HG03469 (cell line): ENCODE measurements at regions not wholly inside any gene's neighbourhood (a gene's known extent, or its start where the extent isn't known, plus 50 kb on each side); places are given as distances from the start of the nearest gene placed in this dataset.
"Not testable (repeated sequence)": the region's sequence is repeated elsewhere in the genome, so short reads cannot be mapped to it uniquely, and the experiment has no call there.

Source experiments
- ATAC-seq: cut with Tn5 transposase; IDR thresholded peaks from one replicate; pipeline ENCODE4 v1.9.1; 2021; ENCODE audit warnings: mild to moderate bottlenecking, moderate library complexity, moderate number of reproducible peaks; ENCODE audit not compliant: unreplicated experiment

DNA sequence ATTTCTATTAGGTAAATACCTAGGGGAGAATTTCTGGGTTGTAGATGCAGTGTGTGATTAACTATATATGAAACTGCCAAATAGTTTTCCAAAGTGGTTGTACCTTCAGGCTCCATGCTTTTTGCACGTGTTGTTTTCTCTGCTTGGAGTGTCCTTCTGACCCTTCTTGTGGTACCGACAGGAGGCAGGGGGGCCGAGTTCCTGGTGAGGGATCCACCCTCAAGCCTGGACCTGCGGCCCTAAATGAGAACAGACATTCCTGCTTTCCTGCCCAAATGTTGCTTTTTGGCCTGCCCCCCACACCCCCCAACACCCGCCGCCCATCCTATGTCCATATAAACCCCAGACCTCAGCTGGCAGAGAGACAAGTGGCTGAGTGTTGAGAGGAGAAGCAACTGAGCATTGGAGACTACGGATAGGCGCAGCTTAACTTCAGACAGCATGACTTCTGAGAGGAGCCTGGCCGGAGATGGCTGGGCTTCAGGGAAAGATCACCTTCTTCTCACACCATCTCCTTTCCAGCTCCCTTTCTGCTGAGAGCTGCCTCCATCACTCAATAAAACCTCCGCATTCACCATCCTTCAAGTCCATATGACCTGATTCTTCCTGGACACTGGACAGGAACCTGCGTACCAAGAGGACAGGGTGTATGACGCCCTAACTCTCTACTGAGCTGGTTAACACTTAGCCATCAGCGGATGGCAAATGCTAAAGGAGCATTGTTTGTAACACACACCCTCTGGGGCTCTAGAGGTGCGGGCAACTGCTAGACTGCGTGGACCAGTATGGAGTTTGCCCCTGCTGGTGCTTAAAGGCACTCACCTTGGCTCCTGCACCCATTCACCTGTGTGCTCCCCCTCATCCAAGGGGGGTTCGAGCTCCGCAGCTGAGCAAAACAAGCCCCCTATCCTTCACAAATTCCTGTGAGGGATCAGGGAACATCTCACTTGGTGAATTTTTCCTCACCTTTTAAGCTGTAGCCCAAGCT is 194.7 kb upstream of the FBXO33 start:
- ATAC-seq: no peak

DNA sequence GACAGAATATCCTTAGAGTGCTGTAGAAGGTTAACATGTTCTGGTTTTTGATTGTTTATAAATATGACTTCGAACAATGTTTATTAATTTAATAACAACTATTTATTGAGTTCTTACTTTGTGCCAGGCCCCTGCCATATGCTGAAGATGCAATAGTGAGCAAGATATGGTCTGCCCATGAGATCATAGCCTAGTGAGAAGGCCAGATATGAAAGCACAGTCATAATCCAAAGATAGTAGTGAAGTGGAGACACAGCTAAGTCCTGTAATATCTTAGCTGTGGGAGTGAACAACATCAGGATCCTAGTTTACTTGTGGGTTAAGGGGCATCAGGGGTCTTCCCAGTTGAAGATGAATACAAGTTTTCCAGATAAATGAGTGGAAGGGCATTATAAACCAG is 189.4 kb upstream of the FBXO33 start:
- no peak for ATAC-seq

DNA sequence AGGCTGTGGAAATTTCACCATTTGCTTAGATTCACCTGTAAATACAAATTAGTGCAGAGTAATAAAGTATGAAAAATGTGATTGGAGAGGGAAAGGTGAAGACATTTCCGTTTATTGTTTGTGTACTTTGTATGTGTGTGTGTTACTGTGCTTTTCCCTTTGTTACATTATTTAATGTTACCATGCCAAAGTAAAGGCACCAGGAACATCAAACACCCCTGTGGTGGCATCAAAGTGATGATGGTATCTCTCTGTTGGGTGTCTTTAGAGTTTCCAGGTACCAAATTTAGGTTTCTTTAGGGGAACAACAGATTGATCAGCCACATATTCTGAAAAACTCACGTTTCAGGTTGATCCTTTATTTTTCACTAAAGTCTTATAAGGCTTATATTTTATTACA is 189.0 kb upstream of the FBXO33 start:
- no peak for ATAC-seq

DNA sequence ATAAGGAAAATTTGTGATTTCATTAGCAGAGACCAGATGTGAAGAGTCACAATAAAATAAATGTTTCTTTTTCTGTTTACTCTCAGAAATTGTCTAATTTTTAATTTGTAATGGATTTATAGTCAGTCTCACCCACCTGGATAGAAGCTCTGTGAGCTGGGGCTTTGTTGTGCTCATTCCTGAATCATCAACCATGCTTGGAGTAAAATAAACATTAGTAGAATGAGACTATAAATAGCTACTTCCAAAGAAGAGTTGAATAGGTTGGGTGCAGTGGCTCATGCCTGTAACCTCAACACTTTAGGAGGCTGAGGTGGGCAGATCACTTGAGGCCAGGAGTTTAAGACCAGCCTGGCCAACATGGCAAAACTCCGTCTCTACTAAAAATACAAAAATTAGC is 185.3 kb upstream of the FBXO33 start:
- ATAC-seq: no peak

DNA sequence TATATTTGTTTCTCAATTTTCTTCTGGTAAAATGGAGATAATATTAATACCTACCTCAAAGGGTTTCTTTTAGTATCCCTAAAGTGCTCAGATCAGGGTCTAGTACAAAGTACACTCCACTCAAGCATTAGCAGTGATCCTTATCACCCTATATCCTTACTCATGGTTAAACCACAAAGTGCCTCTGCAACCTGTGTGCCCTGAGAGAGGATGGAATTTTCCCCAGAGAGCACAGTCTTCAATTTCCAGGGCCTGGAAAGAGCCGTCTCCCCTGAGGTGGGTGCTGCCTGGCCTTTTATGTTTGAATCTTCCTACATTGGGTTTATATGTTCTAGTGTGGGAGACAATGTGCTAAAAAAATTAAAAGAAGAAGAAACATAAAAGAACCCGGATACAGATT is 183.1 kb upstream of the FBXO33 start:
- no peak for ATAC-seq

DNA sequence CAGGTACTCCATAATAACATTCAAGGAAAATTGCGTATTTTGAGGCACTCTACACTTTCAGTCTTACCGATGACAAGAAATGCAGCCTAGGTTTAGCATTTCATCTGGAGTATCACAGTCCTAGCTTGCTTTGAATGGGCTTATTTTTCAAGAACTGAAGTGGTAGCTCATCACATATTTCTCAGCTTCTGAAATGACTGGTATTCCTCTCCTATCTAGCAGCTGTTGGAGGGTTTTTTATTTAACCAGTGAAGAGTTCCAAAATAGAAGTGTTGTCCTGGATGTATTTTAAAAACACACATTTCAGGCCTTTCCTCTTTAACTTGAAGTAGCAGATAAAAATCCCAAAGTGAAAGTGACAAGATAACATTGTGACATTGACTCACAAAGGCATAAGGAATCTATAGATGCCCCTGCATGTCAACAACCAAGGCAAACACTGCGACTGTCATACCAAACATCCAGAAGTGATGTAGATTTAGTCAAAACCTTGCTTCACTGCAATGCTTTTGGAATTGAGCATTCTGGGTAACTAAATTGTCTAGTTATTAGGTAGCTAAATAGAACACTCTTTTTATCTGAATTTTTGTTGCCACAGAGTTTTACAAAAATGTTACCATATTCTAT is 182.2 kb upstream of the FBXO33 start:
- ATAC-seq: no peak

DNA sequence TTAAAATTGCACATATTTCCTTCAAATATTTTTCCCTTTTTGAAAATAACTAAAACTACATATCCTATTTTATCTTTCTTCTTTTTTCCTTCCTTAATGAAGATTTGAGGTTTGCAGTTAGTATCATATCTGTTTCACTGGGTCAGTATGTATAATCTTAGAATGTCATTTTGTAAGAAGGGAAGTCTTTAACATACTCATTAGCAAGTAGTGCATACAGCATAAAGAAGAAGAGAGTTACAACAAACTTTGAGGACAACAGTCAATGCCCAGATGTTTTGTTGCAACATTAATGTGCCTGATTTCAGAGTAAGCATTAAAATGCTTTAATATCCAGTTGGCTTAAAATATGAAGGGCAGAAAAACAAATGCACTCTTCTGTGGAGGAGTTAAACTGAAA is 176.9 kb upstream of the FBXO33 start:
- no peak for ATAC-seq

DNA sequence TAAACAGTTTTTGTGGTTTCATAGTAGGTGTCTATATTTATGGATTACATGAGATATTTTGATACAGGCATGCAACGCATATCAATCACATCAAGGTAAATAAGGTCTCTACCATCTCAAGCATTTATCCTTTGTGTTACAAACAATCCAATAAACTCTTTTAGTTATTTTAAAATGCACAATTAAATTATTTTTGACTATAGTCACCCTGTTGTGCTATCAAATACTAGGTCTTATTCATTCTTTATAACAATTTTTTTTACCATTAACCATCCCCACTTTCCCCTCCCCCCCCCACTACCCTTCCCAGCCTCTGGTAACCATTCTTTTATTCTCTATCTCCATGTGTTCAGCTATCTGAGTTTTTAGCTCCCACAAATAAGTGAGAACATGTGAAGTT is 175.7 kb upstream of the FBXO33 start:
- ATAC-seq: no peak

DNA sequence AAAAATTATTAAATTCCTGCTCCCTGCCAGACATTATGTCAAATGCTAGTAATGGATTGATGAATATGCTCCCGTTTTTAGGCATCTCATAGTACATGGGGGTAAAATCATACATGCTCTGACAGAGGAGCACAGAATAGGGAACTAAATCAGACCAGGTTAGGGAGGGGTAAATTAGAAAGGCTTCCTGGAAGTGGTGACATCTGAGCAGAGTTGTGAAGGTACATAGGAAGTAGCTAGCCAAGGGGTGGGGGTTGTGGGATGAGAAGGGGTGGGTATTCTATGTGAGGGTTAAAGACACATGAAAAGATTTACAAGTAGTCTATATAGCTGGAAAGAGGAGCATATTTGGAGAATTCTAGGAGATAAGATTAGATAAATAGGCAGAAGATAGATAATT is 171.7 kb upstream of the FBXO33 start:
- no peak for ATAC-seq

DNA sequence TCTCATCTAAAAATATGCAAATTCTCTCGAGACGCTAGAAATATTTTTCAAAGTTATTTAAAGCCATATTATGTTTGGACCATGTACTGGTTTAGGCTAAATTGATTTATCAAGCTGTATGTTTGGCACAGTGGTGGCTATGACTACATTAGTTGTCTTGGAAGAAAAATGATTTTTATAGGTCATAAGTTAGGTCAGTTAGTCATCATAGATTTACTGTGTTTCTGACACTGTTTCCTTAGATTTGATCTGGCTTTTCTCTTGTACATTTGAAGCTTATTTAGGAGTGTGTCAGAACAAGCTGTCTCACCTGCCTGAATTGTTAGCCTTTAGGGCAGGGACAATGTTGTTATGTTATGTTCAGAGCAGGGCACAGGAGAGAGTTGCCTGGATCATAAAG is 161.1 kb upstream of the FBXO33 start:
- no peak for ATAC-seq

DNA sequence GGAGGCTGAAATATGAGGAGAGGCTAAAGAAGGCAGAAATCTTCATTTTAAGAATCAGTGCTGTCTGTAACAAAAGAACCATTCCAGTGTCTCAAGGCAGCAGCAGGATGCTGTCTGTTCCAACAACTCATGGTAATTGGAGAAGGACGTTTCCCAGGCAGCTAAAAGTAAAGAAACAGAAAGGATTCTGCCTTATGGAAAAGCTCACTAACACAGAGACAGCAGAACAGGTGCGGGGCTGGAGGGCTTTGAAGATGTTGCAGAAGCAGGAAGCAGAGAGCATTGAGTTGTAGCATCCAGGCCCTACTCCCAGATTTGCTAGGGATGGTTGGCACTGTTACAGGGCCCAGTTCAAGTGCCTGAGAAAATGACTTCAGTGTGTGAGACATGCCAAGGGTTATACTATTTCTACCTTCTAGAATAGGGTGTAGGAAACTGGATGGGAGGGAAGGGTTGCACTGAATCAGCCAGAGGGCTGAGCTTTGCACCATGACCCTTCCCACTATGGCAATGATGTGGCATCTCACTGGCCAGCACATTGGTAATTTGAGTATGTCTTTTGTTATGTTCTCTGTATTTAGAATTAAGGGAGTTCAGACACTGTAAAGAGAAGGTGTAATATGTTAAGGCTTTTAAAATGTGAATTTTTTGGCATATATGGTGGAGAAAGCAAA is 160.0 kb upstream of the FBXO33 start:
- no peak for ATAC-seq

DNA sequence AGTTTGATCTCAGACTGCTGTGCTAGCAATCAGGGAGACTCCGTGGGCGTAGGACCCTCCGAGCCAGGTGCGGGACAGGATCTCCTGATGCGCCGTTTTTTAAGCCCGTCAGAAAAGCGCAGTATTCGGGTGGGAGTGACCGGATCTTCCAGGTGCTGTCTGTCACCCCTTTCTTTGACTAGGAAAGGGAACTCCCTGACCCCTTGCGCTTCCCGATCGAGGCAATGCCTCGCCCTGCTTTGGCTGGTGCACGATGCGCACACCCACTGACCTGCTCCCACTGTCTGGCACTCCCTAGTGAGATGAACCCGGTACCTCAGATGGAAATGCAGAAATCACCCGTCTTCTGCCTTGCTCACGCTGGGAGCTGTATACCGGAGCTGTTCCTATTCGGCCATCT is 157.6 kb upstream of the FBXO33 start:
- not testable (repeated sequence) for ATAC-seq

DNA sequence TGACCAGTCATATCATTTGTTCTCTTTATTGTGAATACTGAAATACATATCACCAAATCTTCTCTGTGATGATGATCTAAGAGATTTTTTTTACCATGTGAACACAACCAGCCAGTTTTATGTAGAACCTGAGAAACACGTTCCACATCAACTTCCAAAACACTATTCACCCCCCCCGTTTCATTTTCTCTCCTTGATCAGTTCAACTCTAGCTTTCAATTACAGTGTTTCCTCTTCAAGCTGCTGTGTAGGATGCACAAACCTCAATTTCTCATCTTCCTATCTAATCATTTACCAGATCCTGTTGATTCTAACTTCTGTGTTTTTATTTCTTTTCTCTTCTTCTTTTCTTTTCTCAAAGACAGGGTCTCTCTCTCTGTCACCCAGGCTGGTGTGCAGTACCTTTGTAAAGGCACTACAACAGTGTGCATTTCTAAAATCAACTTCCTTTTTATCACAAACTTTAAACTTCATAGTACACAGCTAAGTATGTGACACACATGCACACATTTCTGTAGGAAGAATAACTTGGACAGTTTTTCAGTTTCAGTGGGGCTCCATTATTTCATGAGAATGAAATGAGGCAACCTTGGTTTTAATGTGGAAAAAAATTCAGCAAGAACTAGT is 149.9 kb upstream of the FBXO33 start:
- ATAC-seq: no peak

DNA sequence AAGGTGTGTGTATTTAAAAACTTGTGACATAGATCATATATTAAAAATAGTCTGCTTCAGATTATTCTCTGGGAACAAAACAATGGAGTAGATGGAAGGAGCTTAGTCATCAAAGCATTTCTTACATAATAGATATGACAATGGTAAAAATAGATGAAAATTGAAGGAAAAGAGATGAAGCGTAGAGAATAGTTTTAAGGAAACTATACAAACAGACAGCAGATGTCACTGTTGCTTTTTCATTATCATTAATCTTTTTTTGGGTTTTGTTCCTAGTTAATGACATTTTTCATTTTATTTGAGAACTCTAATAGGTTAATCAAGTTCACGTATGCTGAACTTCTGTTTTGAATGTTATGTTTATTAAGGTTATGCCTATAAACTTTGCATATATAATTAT is 149.2 kb upstream of the FBXO33 start:
- no peak for ATAC-seq

DNA sequence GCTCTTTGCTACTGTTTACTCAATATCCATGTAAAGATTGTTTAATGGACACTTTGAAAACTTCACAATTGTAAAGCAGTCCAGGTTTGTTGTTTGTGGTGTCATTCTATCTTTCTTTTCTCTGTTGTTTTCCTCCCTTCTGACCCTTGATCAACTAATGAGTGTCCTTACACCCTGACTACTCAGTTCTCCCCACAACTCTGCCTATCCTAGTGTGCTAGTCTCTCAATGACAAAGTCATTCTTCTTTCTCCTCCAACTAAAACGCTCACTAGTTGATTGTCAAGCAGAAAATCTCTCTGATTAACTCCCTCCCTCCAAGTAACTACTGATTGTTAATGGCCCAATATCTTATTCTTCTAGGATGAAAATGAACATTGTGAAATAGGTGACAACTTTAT is 148.5 kb upstream of the FBXO33 start:
- ATAC-seq: no peak

DNA sequence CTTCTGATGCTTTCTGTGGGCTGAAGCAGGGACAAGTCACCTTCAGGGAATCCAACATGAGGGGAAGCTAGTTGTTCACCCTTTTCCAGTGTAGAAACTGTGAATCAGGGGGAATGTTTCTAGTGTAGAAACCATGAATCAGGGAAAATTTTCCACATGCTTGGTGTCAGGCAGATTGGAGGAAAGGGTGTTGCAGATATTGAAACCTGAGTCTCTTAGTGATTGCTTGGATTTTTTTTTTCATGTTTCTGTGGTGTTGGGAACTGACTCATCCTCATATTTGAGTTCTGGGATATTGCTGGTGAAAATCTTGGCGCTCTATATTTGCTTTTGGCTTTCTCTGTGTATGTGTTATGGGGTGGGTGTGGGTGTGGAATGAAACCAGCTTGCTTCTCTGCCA is 144.5 kb upstream of the FBXO33 start:
- no peak for ATAC-seq

DNA sequence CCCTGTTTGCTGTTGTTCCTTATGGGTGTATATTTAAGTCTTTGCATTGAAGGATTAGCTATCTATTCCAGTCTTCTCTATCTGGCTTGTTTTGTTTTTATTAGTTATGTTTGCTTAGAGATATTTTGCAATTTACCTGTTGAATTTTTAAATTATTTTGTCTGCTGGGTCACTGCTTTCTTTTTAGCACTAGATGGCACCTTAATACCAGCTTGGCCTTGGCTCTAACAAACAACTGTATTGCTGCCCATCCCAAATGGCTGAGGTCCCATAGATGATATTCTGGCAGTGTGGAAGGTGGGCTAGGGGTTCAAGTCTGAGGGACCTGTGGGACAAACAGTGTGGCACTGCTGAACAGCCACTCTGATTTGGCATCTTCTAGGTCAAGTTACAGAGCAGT is 144.0 kb upstream of the FBXO33 start:
- no peak for ATAC-seq

DNA sequence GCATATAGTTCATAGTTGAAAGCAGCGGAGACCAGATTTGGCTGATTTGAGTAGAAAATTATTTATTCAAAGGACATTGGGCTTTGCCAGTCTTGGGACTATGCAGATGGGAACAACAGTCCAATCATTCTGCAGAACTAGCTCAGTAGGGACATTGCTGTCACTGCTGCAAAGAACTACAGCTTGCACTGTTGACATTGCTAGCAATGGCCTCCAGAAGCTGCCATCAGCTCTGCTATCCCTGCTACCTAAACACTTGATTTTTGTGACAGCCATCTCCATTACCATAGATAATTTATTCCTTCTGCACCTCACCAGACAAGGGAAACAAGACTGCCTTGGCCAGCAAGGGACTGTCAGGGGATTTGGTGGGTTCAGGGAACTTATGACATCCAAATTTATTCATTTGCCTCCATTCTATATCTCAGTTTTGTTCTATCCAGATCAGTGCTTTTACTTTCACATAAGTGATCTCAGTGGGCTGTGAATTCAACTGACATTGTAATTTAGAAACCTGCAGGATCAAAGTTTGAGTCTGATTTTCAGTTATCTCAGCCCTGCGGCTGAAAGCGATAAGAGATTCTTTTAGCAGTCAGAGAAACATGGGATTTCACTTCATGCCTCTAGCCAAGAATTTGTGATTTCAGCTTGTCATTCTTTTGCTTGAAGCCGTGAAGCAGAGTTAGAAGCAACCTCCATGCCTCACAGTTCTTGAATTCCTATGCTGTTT is 136.7 kb upstream of the FBXO33 start:
- no peak for ATAC-seq

DNA sequence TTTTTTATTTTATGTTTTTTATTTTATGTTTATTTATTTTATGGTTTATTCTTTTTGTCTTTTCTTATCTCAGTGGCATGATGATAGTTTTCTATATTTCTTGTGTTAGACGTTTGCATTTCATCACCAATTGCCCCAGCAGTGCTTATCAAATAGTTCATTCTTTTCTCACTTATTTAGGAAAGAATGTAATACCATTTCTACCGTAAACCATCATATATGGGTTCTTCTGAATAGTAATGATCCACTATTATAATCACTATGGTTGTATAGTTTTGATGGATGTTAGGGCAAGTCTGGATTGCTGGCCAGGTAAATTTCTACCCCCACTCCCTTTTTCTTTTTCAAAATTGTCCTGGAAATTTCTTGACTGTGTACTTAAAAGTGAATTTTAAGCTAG is 134.6 kb upstream of the FBXO33 start:
- ATAC-seq: no peak

DNA sequence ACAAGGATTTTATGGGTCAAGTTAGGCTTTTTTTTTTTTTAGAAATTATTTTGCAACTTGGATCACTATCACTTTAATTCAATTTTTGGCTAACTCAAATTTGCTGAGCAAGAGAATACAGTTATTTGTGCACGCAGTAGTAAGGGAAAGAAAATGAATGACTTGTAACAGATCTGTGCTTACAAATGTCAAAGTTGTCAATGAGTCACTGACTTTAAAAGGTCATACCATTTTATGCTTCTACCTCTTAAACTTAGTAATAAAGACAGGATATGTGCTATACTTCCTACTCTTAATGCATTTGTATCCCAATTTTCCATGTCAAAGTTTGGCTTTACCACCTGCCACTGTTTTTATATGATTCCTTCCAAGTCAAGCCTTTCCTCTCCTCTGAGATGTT is 131.1 kb upstream of the FBXO33 start:
- ATAC-seq: no peak

DNA sequence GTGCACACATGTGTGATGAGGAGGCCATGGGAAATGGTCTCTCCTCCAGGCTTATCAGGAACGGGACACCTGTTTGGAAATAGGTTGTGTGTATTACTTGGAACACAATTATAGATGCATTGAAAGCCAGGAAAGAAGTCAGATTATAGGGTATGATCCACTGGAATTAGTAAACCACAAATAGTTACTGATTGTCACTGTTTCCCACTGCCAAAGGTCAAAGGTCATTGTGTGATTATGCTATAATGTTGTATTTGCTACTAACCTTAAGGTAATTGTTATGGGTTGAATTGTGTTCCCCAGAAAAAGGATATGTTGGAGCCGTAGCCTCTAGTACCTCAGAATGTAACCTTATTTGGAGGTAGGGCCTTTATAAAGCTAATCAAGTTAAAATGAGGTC is 129.9 kb upstream of the FBXO33 start:
- no peak for ATAC-seq
